Breast epithelium (tissue), 4 donors: ENCODE measurements at regions not wholly inside any gene's neighbourhood (a gene's known extent, or its start where the extent isn't known, plus 50 kb on each side); places are given as distances from the start of the nearest gene placed in this dataset.
"Not testable (repeated sequence)": the region's sequence is repeated elsewhere in the genome, so short reads cannot be mapped to it uniquely, and the experiment has no call there.

ENCODE experiments used
- DNase-seq, 2 donors: peaks; one replicate each; pipeline ENCODE4 v3.0.0-alpha.2; 2019; ENCODE audit warnings: low spot score in 2 of 2
- H3K27ac ChIP-seq, 2 donors: fragments of 200-600 bp; sonication (generic) in 1 of 2; one replicate each; pipeline ENCODE4 v1.5.1; 2016 to 2019; ENCODE audit warnings: mild to moderate bottlenecking in 1 of 2
- H3K27me3 ChIP-seq, 2 donors: fragments of 200-600 bp; sonication (generic) in 1 of 2; one replicate each; pipeline versions ENCODE4 v1.5.1 to v1.6.0; 2017 to 2019; ENCODE audit warnings: control low read depth in 1 of 2, mild to moderate bottlenecking in 1 of 2
- H3K36me3 ChIP-seq: fragments of 200-600 bp; one replicate; pipeline ENCODE4 v1.5.1; 2019
- H3K4me1 ChIP-seq, 2 donors: fragments of 200-600 bp; sonication (generic); one replicate each; pipeline ENCODE4 v1.5.1; 2016 to 2019; ENCODE audit warnings: control low read depth in 1 of 2
- H3K4me3 ChIP-seq, 3 donors: fragments of 200-600 bp; sonication (generic); 1 replicate in 2 of 3; 2 replicates in 1 of 3; pipeline ENCODE4 v1.5.1; 2016 to 2019; ENCODE audit warnings: mild to moderate bottlenecking in 3 of 3, moderate library complexity in 2 of 3
- H3K9me3 ChIP-seq, 2 donors: fragments of 200-600 bp; sonication (generic) in 1 of 2; one replicate each; pipeline ENCODE4 v1.5.1; 2016 to 2019; ENCODE audit warnings: control low read depth in 1 of 2
- POLR2A ChIP-seq: fragments of 450-650 bp; IDR thresholded peaks from one replicate; pipeline ENCODE4 v1.6.1; 2016; ENCODE audit warnings: antibody characterized with exemption, mild to moderate bottlenecking, moderate library complexity
- POLR2AphosphoS5 ChIP-seq, 3 donors: sonication (generic); formaldehyde crosslinking; IDR thresholded peaks; one replicate each; pipeline ENCODE4 v1.6.1; 2017; ENCODE audit warnings: antibody characterized with exemption in 3 of 3
- intact Hi-C: fragments of 100-400 bp; cut with DNase I; formaldehyde crosslinking; loops from one replicate; pipeline ENCODE4 v1.15.1; 2023; ENCODE audit warnings: low total_unique reads
- TF ChIP-seq, protein P1 (sequence below), 3 donors: fragments of 450-650 bp; IDR thresholded peaks; one replicate each; pipeline ENCODE4 v1.5.1; 2016 to 2017; ENCODE audit warnings: antibody characterized with exemption in 3 of 3, mild to moderate bottlenecking in 3 of 3, moderate library complexity in 3 of 3

DNA sequence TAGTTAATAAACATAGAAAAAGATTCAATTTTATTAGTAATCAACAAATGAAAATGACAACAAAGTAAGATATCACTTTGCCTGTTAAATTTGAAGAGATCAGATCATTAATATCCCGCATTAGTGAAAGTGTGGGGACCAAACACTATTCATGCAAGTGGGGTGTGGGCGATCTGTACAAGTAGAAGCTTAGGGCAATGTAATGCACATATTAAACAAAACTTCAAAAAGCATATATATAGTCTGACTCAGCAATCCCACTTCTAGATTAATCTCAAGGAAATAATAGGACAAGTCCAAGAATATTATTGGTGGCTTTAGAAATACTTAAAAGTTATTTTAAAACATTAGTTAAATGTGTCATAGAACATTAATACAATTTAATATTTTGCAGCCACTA is 188.5 kb downstream of the LRRC70 start:
- TF ChIP-seq POLR2AphosphoS5 (IDR thresholded peaks at IDR 0.05) (no peak), POLR2A (no peak)
- no peaks in the 10 kb centered on the region for H3K27me3 ChIP-seq
- intact Hi-C loops: no loop called here
- H3K4me3 ChIP-seq: no peak overlapping the region
- no peak for DNase-seq
- no peaks in the 10 kb centered on the region for H3K4me1 ChIP-seq
- no peaks in the 10 kb centered on the region for H3K9me3 ChIP-seq
- H3K36me3 ChIP-seq: no peaks in the 10 kb centered on the region
- no peak overlapping the region for H3K27ac ChIP-seq

DNA sequence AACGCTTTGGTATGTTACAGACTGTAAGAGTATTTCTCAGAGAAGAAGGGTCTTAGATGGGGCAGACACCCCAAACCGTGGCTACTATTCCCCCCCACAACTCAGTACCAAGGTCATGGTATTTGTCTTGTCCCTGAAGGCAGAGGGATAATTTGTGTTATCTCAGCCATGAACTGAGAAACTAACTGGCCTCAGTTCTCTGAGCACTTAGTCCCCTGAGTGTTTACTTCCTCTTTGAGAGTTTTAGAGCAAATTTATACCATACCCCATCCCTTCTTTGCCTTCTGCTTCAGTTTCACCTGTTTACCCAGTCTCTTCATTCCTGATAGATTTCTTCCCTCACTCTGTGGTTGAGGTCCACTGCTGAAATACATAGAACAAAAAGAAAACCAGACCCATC is 183.9 kb downstream of the LRRC70 start:
- Histone ChIP-seq H3K27me3 (no peaks in the 10 kb centered on the region), H3K4me3 (no peak overlapping the region), H3K4me1 (no peaks in the 10 kb centered on the region), H3K9me3 (no peaks in the 10 kb centered on the region), H3K36me3 (no peaks in the 10 kb centered on the region), H3K27ac (no peak overlapping the region)
- DNase-seq: no peak
- no peak for TF ChIP-seq POLR2AphosphoS5 (IDR thresholded peaks at IDR 0.05)
- TF ChIP-seq, protein P1, sequence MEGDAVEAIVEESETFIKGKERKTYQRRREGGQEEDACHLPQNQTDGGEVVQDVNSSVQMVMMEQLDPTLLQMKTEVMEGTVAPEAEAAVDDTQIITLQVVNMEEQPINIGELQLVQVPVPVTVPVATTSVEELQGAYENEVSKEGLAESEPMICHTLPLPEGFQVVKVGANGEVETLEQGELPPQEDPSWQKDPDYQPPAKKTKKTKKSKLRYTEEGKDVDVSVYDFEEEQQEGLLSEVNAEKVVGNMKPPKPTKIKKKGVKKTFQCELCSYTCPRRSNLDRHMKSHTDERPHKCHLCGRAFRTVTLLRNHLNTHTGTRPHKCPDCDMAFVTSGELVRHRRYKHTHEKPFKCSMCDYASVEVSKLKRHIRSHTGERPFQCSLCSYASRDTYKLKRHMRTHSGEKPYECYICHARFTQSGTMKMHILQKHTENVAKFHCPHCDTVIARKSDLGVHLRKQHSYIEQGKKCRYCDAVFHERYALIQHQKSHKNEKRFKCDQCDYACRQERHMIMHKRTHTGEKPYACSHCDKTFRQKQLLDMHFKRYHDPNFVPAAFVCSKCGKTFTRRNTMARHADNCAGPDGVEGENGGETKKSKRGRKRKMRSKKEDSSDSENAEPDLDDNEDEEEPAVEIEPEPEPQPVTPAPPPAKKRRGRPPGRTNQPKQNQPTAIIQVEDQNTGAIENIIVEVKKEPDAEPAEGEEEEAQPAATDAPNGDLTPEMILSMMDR (IDR thresholded peaks at IDR 0.05): no peak
- no peak for TF ChIP-seq POLR2A
- intact Hi-C loops: no loop called here

DNA sequence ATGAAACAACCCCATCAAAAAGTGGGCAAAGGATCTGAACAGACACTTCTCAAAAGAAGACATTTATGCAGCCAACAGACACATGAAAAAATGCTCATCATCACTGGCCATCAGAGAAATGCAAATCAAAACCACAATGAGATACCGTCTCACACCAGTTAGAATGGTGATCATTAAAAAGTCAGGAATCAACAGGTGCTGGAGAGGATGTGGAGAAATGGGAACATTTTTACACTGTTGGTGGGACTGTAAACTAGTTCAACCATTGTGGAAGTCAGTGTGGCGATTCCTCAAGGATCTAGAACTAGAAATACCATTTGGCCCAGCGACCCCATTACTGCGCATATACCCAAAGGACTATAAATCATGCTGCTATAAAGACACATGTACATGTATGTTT is 179.1 kb downstream of the LRRC70 start:
- H3K27me3 ChIP-seq, H3K27ac ChIP-seq, H3K4me3 ChIP-seq, H3K9me3 ChIP-seq, DNase-seq, H3K36me3 ChIP-seq, intact Hi-C loops, H3K4me1 ChIP-seq: not testable (repeated sequence)

DNA sequence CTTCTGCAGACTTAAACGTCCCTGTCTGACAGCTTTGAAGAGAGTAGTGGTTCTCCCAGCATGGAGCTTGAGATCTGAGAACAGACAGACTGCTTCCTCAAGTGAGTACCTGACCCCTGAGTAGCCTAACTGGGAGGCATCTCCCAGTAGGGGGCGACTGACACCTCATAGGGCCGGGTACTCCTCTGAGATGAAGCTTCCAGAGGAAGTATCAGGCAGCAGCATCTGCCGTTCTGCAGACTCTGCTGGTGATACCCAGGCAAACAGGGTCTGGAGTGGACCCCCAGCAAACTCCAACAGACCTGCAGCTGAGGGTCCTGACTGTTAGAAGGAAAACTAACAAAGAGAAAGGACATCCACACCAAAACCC is 174.4 kb downstream of the LRRC70 start:
- intact Hi-C loops, H3K4me3 ChIP-seq, H3K9me3 ChIP-seq, H3K27ac ChIP-seq, DNase-seq, H3K4me1 ChIP-seq, H3K27me3 ChIP-seq, H3K36me3 ChIP-seq: not testable (repeated sequence)

DNA sequence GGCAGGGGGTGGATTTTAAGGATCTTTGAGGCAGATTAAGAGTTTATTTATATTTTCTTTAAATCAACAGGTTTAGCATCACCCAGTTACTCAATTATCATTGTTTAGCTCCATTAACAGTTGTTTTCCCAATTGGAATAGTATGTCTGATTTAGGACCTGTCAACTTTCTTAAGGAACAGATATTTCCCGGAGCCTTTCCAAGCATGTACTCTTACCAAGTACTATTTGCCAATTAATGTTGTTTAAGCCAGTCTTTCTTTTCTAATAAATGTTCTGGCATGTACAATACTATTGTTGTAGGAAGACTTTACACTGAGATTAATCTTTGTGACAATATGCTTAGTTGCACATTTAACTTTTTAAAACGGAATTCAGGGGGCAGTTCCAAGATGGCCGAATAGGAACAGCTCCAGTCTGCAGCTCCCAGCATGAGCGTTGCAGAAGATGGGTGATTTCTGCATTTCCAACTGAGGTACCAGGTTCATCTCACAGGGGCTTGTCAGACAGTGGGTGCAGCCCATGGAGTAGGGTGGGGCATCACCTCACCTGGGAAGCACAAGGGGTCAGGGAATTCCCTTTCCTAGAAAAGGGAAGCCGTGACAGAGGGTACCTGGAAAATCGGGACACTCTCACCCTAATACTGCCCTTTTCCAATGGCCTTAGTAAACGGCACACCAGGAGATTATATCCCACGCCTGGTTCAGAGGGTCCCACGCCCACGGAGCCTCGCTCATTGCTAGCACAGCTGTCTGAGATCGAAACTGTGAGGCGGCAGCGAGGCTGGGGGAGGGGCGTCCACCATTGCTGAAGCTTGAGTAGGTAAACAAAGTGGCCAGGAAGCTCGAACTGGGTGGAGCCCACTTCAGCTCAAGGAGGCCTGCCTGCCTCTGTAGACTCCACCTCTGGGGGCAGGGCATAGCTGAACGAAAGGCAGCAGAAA is 173.7 kb downstream of the LRRC70 start:
- not testable (repeated sequence) for DNase-seq

DNA sequence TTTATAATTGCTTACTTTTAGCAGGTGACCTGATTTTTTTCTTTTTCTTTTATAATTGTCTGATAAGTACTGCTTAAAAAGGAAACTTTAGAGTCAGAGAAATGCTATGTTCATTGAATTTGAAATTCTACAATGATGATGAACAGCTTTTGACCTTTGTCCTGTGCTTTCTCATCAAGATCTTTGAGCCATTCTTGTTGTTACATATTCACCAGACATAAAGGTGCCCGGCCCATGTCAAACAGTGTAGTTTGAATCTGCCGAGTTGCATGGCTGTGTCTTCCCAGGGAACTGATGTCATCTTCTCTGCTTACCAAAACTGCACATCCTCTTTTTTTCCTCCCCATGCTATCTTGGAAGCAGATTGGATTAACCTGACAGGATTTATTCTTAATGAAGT is 163.6 kb downstream of the LRRC70 start:
- Histone ChIP-seq H3K27me3 (no peaks in the 10 kb centered on the region), H3K27ac (no peak overlapping the region), H3K9me3 (no peaks in the 10 kb centered on the region), H3K36me3 (no peaks in the 10 kb centered on the region), H3K4me3 (no peak overlapping the region), H3K4me1 (no peaks in the 10 kb centered on the region)
- no peak for DNase-seq
- intact Hi-C loops: no loop called here
- TF ChIP-seq, protein P1 (IDR thresholded peaks at IDR 0.05): no peak
- TF ChIP-seq POLR2AphosphoS5 (IDR thresholded peaks at IDR 0.05): no peak
- no peak for TF ChIP-seq POLR2A

More for the DNA sequence above, 173.7 kb downstream of the LRRC70 start:
- H3K4me3 ChIP-seq, H3K27me3 ChIP-seq, H3K9me3 ChIP-seq, intact Hi-C loops, H3K27ac ChIP-seq, H3K4me1 ChIP-seq, H3K36me3 ChIP-seq: not testable (repeated sequence)

DNA sequence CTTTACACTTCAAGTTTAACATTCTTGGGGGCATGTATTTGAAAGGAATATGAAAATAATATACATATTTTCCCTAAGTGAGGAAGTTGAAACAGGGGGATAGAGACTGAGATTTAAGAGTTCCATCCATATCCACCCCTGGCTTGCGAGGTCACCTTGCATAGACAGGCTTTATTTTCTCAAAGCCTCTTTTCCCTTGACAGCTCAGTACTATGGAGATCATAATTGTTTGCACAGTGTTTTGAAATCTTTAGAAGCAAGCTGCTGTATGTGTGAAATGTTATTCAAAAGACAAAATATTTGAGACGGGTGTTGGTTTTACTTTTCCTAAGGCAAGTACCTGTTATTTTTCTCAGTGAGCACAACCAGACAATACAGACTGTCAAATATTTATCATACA is 163.1 kb downstream of the LRRC70 start:
- H3K27ac ChIP-seq: no peak overlapping the region
- no peak for DNase-seq
- no peaks in the 10 kb centered on the region for H3K36me3 ChIP-seq
- H3K9me3 ChIP-seq: no peaks in the 10 kb centered on the region
- H3K4me1 ChIP-seq: no peaks in the 10 kb centered on the region
- intact Hi-C loops: no loop called here
- no peaks in the 10 kb centered on the region for H3K27me3 ChIP-seq
- H3K4me3 ChIP-seq: no peak overlapping the region
- TF ChIP-seq, protein P1 (IDR thresholded peaks at IDR 0.05): no peak
- TF ChIP-seq POLR2A: no peak
- no peak for TF ChIP-seq POLR2AphosphoS5 (IDR thresholded peaks at IDR 0.05)
